Liver (tissue), 8 donors: ENCODE measurements at regions not wholly inside any gene's neighbourhood (a gene's known extent, or its start where the extent isn't known, plus 50 kb on each side); places are given as distances from the start of the nearest gene placed in this dataset.

Experiments
- DNase-seq: peaks from one replicate; pipeline ENCODE4 v3.0.0-alpha.2; 2017; ENCODE audit warnings: low spot score
- H3K27ac ChIP-seq, 2 donors: one replicate each; pipeline ENCODE4 v1.7.0; 2013; ENCODE audit warnings: inconsistent platforms in 2 of 2, low read length in 2 of 2, control low read depth in 1 of 2, low read depth in 1 of 2, mild to moderate bottlenecking in 1 of 2
- H3K27me3 ChIP-seq, 4 donors: one replicate each; pipeline versions ENCODE4 v1.6.1 to v1.7.0; 2013; ENCODE audit warnings: low read length in 3 of 4, inconsistent platforms in 1 of 4, mild to moderate bottlenecking in 1 of 4, moderate library complexity in 1 of 4; ENCODE audit not compliant: control insufficient read depth in 4 of 4, insufficient read depth in 4 of 4
- H3K36me3 ChIP-seq, 4 donors: one replicate each; pipeline versions ENCODE4 v1.6.1 to v1.7.0; 2013; ENCODE audit warnings: low read length in 3 of 4, mild to moderate bottlenecking in 3 of 4, low read depth in 1 of 4, moderate library complexity in 1 of 4; ENCODE audit not compliant: control insufficient read depth in 4 of 4, insufficient read depth in 3 of 4
- H3K4me1 ChIP-seq, 4 donors: one replicate each; pipeline versions ENCODE4 v1.6.1 to v1.7.0; 2013; ENCODE audit warnings: low read length in 3 of 4, mild to moderate bottlenecking in 3 of 4, moderate library complexity in 1 of 4; ENCODE audit not compliant: control insufficient read depth in 4 of 4, insufficient read depth in 4 of 4
- H3K4me3 ChIP-seq, 3 donors: one replicate each; pipeline versions ENCODE4 v1.6.1 to v1.7.0; 2013; ENCODE audit warnings: low read length in 3 of 3, control low read depth in 1 of 3, low read depth in 1 of 3, mild to moderate bottlenecking in 1 of 3
- H3K9ac ChIP-seq, 2 donors: one replicate each; pipeline ENCODE4 v1.7.0; 2013; ENCODE audit warnings: low read length in 2 of 2, mild to moderate bottlenecking in 2 of 2, moderate library complexity in 2 of 2, control low read depth in 1 of 2, low read depth in 1 of 2
- H3K9me3 ChIP-seq, 4 donors: one replicate each; pipeline versions ENCODE4 v1.6.1 to v1.7.0; 2013; ENCODE audit warnings: low read length in 3 of 4; ENCODE audit not compliant: control insufficient read depth in 4 of 4
- ATF3 ChIP-seq: IDR thresholded peaks from 2 replicates; pipeline ENCODE4 v1.6.1; 2016; ENCODE audit warnings: antibody characterized with exemption
- CTCF ChIP-seq: fragments of 150-350 bp; IDR thresholded peaks from 2 replicates; pipeline ENCODE4 v1.5.1; 2017; ENCODE audit warnings: improper control_type of control experiment, low read depth, low read length; ENCODE audit not compliant: missing input control
- EGR1 ChIP-seq, 2 donors: IDR thresholded peaks; 2 replicates each; pipeline ENCODE4 v1.6.1; 2016 to 2018; ENCODE audit warnings: antibody characterized with exemption in 2 of 2, low read depth in 2 of 2
- FOXA1 ChIP-seq: IDR thresholded peaks from 2 replicates; pipeline ENCODE4 v1.6.1; 2016; ENCODE audit warnings: antibody characterized with exemption
- FOXA2 ChIP-seq: IDR thresholded peaks from 2 replicates; pipeline ENCODE4 v1.6.1; 2016; ENCODE audit warnings: antibody characterized with exemption
- GABPA ChIP-seq, 2 donors: IDR thresholded peaks in 1 of 2; conservative IDR thresholded peaks in 1 of 2; 2 replicates each; pipeline ENCODE4 v1.6.1; 2016; ENCODE audit warnings: antibody characterized with exemption in 2 of 2, mild to moderate bottlenecking in 1 of 2, moderate library complexity in 1 of 2
- HNF4A ChIP-seq, 2 donors: conservative IDR thresholded peaks; 2 replicates each; pipeline ENCODE4 v1.6.1; 2016; ENCODE audit warnings: antibody characterized with exemption in 2 of 2, mild to moderate bottlenecking in 2 of 2
- HNF4G ChIP-seq: IDR thresholded peaks from 2 replicates; pipeline ENCODE4 v1.6.1; 2016; ENCODE audit warnings: antibody characterized with exemption
- JUND ChIP-seq, 2 donors: IDR thresholded peaks; 2 replicates each; pipeline ENCODE4 v1.6.1; 2016; ENCODE audit warnings: antibody characterized with exemption in 2 of 2
- NR2F2 ChIP-seq: IDR thresholded peaks from 2 replicates; pipeline ENCODE4 v1.6.1; 2016; ENCODE audit warnings: antibody characterized with exemption
- RAD21 ChIP-seq, 2 donors: IDR thresholded peaks; 2 replicates each; pipeline ENCODE4 v1.6.1; 2016; ENCODE audit warnings: antibody characterized with exemption in 2 of 2, mild to moderate bottlenecking in 2 of 2
- REST ChIP-seq: IDR thresholded peaks from 2 replicates; pipeline ENCODE4 v1.6.1; 2016; ENCODE audit warnings: antibody characterized with exemption, mild to moderate bottlenecking
- RXRA ChIP-seq, 2 donors: IDR thresholded peaks; 2 replicates each; pipeline ENCODE4 v1.6.1; 2017 to 2018; ENCODE audit warnings: antibody characterized with exemption in 2 of 2, mild to moderate bottlenecking in 1 of 2
- TAF1 ChIP-seq: conservative IDR thresholded peaks from 2 replicates; pipeline ENCODE4 v1.6.1; 2016; ENCODE audit warnings: antibody characterized with exemption, mild to moderate bottlenecking
- ZBTB33 ChIP-seq: IDR thresholded peaks from 2 replicates; pipeline ENCODE4 v1.6.1; 2016; ENCODE audit warnings: antibody characterized with exemption
- WGBS: extraction: QIAGEN DNeasy Blood & Tissue Kit; methylation state at CpG from one replicate; pipeline ENCODE4 v1.1.7; 2013; 5-methylcytosine and 5-hydroxymethylcytosine counted together
- donor health status: healthy.
- donor health status: healthy.
- donor health status: healthy.
- donor health status: healthy.
- donor health status: healthy.

GRCh38 chr16:76784530-76784929 is 406.5 kb upstream of the MON1B start:
- Histone ChIP-seq H3K36me3 (no peaks in the 10 kb centered on the region), H3K27me3 (no peaks in the 10 kb centered on the region), H3K9ac (no peak overlapping the region), H3K9me3 (no peaks in the 10 kb centered on the region), H3K4me3 (no peak overlapping the region), H3K27ac (no peak overlapping the region), H3K4me1 (no peaks in the 10 kb centered on the region)
- no peak for TF ChIP-seq REST
- no peak for TF ChIP-seq CTCF
- no peak for TF ChIP-seq ATF3
- no peak for TF ChIP-seq EGR1 (IDR thresholded peaks at IDR 0.05; ENCODE audit: low read depth in 2 of 2)
- TF ChIP-seq TAF1 = no peak
- no peak for TF ChIP-seq ZBTB33
- no peak for TF ChIP-seq FOXA2
- no peak for TF ChIP-seq RXRA (IDR thresholded peaks at IDR 0.05)
- no peak for TF ChIP-seq RAD21 (IDR thresholded peaks at IDR 0.05)
- no peak for TF ChIP-seq GABPA (IDR thresholded peaks at IDR 0.05 in 1 of 2, conservative IDR thresholded peaks at IDR 0.05 in 1 of 2)
- TF ChIP-seq HNF4G = no peak
- TF ChIP-seq FOXA1 = no peak
- 61% methylated on average over 5 of the region's 5 CpGs for WGBS
- no peak for DNase-seq

- no peaks in the 10 kb centered on the region for H3K36me3 ChIP-seq
- H3K4me3 ChIP-seq = no peak overlapping the region
- no peaks in the 10 kb centered on the region for H3K9me3 ChIP-seq
- no peak overlapping the region for H3K9ac ChIP-seq
- no peaks in the 10 kb centered on the region for H3K4me1 ChIP-seq
- H3K27me3 ChIP-seq = no peaks in the 10 kb centered on the region
- no peak for DNase-seq
- H3K27ac ChIP-seq = no peak overlapping the region
- WGBS = 68% methylated on average over 4 of the region's 4 CpGs
- no peak for TF ChIP-seq NR2F2
- no peak for TF ChIP-seq TAF1
- no peak for TF ChIP-seq FOXA1
- TF ChIP-seq REST = no peak
- no peak for TF ChIP-seq JUND (IDR thresholded peaks at IDR 0.05)
- TF ChIP-seq ZBTB33 = no peak
- TF ChIP-seq EGR1 (IDR thresholded peaks at IDR 0.05; ENCODE audit: low read depth in 2 of 2) = no peak
- TF ChIP-seq GABPA (IDR thresholded peaks at IDR 0.05 in 1 of 2, conservative IDR thresholded peaks at IDR 0.05 in 1 of 2) = no peak
- TF ChIP-seq CTCF = no peak
- no peak for TF ChIP-seq HNF4A (conservative IDR thresholded peaks at IDR 0.05)
Observed at GRCh38 chr16:76787394-76787793, 403.6 kb upstream of the MON1B start.
